Right lobe of liver (tissue), 6 donors: ENCODE measurements at regions not wholly inside any gene's neighbourhood (a gene's known extent, or its start where the extent isn't known, plus 50 kb on each side); places are given as distances from the start of the nearest gene placed in this dataset.

ENCODE experiments used
- ATAC-seq, 4 donors: fragments of 200-7000 bp; cut with Tn5 transposase; one replicate each; pipeline ENCODE4 v1.9.1; 2020; ENCODE audit warnings: mild to moderate bottlenecking in 4 of 4, moderate library complexity in 4 of 4
- DNase-seq, 3 donors: peaks; one replicate each; pipeline ENCODE4 v3.0.0-alpha.2; 2020
- H3K27ac ChIP-seq, 3 donors: fragments of 200-600 bp; one replicate each; pipeline ENCODE4 v1.8.0; 2022
- H3K27me3 ChIP-seq, 2 donors: fragments of 200-600 bp; one replicate each; pipeline ENCODE4 v1.8.0; 2022
- H3K36me3 ChIP-seq, 4 donors: fragments of 200-600 bp; sonication (generic) in 1 of 4; one replicate each; pipeline versions ENCODE4 v1.5.1 to v1.8.0; 2017 to 2022; ENCODE audit warnings: control low read depth in 1 of 4
- H3K4me1 ChIP-seq, 4 donors: fragments of 200-600 bp; sonication (generic) in 1 of 4; one replicate each; pipeline versions ENCODE4 v1.5.1 to v1.8.0; 2017 to 2022; ENCODE audit warnings: control low read depth in 1 of 4
- H3K4me3 ChIP-seq, 3 donors: fragments of 200-600 bp; one replicate each; pipeline ENCODE4 v1.8.0; 2022
- H3K9me3 ChIP-seq, 4 donors: fragments of 200-600 bp; sonication (generic) in 1 of 4; one replicate each; pipeline versions ENCODE4 v1.5.1 to v1.8.0; 2017 to 2022; ENCODE audit warnings: control low read depth in 1 of 4
- POLR2A ChIP-seq: fragments of 450-650 bp; IDR thresholded peaks from one replicate; pipeline ENCODE4 v1.6.1; 2017; ENCODE audit warnings: antibody characterized with exemption, mild to moderate bottlenecking
- WGBS: methylation state at CpG from one replicate; pipeline ENCODE4 v1.1.6; 2018; ENCODE audit warnings: low coverage, low lambda C conversion rate; ENCODE audit not compliant: insufficient coverage; ENCODE audit errors: missing lambda C conversion rate; 5-methylcytosine and 5-hydroxymethylcytosine counted together
- intact Hi-C, 2 donors: fragments of 100-400 bp; cut with DNase I; formaldehyde crosslinking; loops; one replicate each; pipeline versions ENCODE4 v1.11.2 to v1.14.1; 2022
- TF ChIP-seq, protein P1 (sequence below), 4 donors: fragments of 200-600 bp in 3 of 4; fragments of 450-650 bp in 1 of 4; IDR thresholded peaks; one replicate each; pipeline versions ENCODE4 v1.5.1 to v1.8.0; 2016 to 2022; ENCODE audit warnings: antibody characterized with exemption in 4 of 4, mild to moderate bottlenecking in 2 of 4
- donor health status: DM: no; HTN: yes; CAD: no.
- donor health status: DM: no; HTN: no; CAD: no.
- donor health status: DM: no; HTN: no; CAD: no.
- donor health status: DM: no; HTN: yes; CAD: no.
- donor health status: DM: no; HTN: yes; CAD: no.

GRCh38 chr15:96031426-96032110 is 298.9 kb upstream of the NR2F2 start:
- no peaks in the 10 kb centered on the region for H3K4me1 ChIP-seq
- 86% methylated on average over 5 of the region's 5 CpGs for WGBS
- H3K27me3 ChIP-seq, result no peaks in the 10 kb centered on the region
- no peak for DNase-seq
- intact Hi-C loops, result no loop called here
- no peaks in the 10 kb centered on the region for H3K9me3 ChIP-seq
- ATAC-seq, result no peak
- no peak overlapping the region for H3K4me3 ChIP-seq
- H3K36me3 ChIP-seq, result no peaks in the 10 kb centered on the region
- H3K27ac ChIP-seq, result no peak overlapping the region
- no peak for TF ChIP-seq POLR2A

- intact Hi-C loops, result no loop called here
- Histone ChIP-seq H3K36me3 (no peaks in the 10 kb centered on the region), H3K27ac (no peak overlapping the region), H3K9me3 (no peaks in the 10 kb centered on the region), H3K4me3 (no peak overlapping the region), H3K4me1 (no peaks in the 10 kb centered on the region), H3K27me3 (no peaks in the 10 kb centered on the region)
- TF ChIP-seq, protein P1, sequence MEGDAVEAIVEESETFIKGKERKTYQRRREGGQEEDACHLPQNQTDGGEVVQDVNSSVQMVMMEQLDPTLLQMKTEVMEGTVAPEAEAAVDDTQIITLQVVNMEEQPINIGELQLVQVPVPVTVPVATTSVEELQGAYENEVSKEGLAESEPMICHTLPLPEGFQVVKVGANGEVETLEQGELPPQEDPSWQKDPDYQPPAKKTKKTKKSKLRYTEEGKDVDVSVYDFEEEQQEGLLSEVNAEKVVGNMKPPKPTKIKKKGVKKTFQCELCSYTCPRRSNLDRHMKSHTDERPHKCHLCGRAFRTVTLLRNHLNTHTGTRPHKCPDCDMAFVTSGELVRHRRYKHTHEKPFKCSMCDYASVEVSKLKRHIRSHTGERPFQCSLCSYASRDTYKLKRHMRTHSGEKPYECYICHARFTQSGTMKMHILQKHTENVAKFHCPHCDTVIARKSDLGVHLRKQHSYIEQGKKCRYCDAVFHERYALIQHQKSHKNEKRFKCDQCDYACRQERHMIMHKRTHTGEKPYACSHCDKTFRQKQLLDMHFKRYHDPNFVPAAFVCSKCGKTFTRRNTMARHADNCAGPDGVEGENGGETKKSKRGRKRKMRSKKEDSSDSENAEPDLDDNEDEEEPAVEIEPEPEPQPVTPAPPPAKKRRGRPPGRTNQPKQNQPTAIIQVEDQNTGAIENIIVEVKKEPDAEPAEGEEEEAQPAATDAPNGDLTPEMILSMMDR (IDR thresholded peaks at IDR 0.05), result no peak
- no peak for TF ChIP-seq POLR2A
- ATAC-seq (no peak), DNase-seq (no peak)
- 88% methylated on average over 4 of the region's 4 CpGs for WGBS
Measured at GRCh38 chr15:96035091-96035490, 295.4 kb upstream of the NR2F2 start.

DNA sequence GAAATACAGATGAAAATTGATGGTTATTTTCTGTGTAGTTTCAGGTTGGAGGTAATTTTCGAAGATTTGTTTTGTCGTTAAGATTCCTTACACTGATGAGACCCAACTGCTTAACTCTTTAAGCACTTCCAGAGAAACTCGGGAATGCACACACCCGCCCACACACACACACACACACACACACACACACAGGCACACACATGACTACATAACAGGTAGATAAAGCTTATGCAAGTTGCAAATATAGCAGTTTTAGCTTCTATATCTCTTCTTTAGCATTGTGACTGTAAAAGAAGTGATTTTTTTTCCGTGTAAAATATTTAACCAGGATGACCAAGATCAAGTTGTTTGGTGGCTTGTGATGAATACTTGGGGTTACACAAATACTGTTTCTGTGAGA is 294.9 kb upstream of the NR2F2 start:
- Histone ChIP-seq H3K4me1 (no peaks in the 10 kb centered on the region), H3K27ac (no peak overlapping the region), H3K9me3 (no peaks in the 10 kb centered on the region), H3K4me3 (no peak overlapping the region), H3K27me3 (no peaks in the 10 kb centered on the region), H3K36me3 (no peaks in the 10 kb centered on the region)
- ATAC-seq, result no peak
- intact Hi-C loops, result no loop called here
- no peak for DNase-seq
- TF ChIP-seq, protein P1 (IDR thresholded peaks at IDR 0.05), result no peak
- no peak for TF ChIP-seq POLR2A
- WGBS, result 88% methylated on average over 5 of the region's 5 CpGs

DNA sequence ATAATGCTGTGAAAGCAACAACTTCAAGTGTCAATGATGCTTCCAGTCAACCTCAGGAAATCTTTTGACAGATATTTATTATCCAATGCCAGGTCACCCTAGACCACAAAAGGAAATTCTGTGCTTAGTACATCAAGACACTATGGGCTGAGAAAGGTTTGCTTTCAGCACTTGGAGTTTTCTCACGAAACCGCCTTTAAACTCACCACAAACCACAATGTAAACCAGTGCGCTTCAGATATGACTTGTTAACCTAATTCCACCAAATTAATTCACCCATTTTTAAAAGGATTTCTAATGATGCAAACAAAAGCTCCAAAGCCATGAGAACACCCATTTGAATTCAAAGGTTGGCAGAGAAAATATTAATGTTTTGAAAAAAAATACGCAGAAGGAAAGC is 292.9 kb upstream of the NR2F2 start:
- no peak for TF ChIP-seq POLR2A
- TF ChIP-seq, protein P1 (IDR thresholded peaks at IDR 0.05), result no peak
- no peaks in the 10 kb centered on the region for H3K36me3 ChIP-seq
- intact Hi-C loops, result no loop called here
- H3K4me3 ChIP-seq, result no peak overlapping the region
- H3K27ac ChIP-seq, result no peak overlapping the region
- no peak for ATAC-seq
- H3K27me3 ChIP-seq, result no peaks in the 10 kb centered on the region
- 67% methylated on average over 4 of the region's 4 CpGs for WGBS
- H3K9me3 ChIP-seq, result no peaks in the 10 kb centered on the region
- no peaks in the 10 kb centered on the region for H3K4me1 ChIP-seq
- no peak for DNase-seq

DNA sequence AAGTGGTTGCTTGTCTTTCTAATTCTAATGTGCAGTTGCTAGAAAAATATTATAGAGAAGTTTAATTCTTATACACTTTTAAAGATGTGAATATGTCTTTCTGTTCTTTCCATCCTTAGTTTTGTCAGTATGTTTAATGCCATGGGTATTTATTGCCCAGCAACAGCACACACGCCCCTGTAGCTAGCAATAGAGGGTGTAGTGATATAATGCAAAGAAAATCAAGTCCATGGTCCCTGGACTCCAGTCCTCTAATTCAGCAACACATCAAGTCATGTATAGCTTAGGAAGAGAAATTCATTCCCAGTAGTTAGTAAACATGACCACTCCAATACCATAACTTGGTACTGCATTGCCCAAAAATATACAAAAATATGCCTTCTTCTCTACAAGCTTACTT is 292.4 kb upstream of the NR2F2 start:
- ATAC-seq, result no peak
- Histone ChIP-seq H3K27me3 (no peaks in the 10 kb centered on the region), H3K36me3 (no peaks in the 10 kb centered on the region), H3K4me3 (no peak overlapping the region), H3K4me1 (no peaks in the 10 kb centered on the region), H3K27ac (no peak overlapping the region), H3K9me3 (no peaks in the 10 kb centered on the region)
- no peak for DNase-seq
- intact Hi-C loops, result no loop called here
- 75% methylated on average over 1 of the region's 1 CpG for WGBS
- TF ChIP-seq POLR2A, result no peak
- TF ChIP-seq, protein P1 (IDR thresholded peaks at IDR 0.05), result no peak
